KMS-11 (cell line): ENCODE measurements at regions not wholly inside any gene's neighbourhood (a gene's known extent, or its start where the extent isn't known, plus 50 kb on each side); places are given as distances from the start of the nearest gene placed in this dataset.

Source experiments
- H2AFZ ChIP-seq: fragments of 200-600 bp; sonication (generic); 2 replicates; pipeline ENCODE4 v1.6.1; 2016; ENCODE audit warnings: antibody characterized with exemption, mixed run types, low read depth
- H3K27ac ChIP-seq: fragments of 200-600 bp; sonication (generic); 2 replicates; pipeline ENCODE4 v1.6.1; 2016; ENCODE audit warnings: mild to moderate bottlenecking, mixed run types
- H3K27me3 ChIP-seq: fragments of 200-600 bp; sonication (generic); 2 replicates; pipeline ENCODE4 v1.6.1; 2017; ENCODE audit warnings: mild to moderate bottlenecking, low read depth, mixed run types, moderate library complexity; ENCODE audit not compliant: insufficient read depth
- H3K36me3 ChIP-seq: fragments of 200-600 bp; sonication (generic); 2 replicates; pipeline ENCODE4 v1.6.1; 2017; ENCODE audit warnings: mild to moderate bottlenecking, mixed run types; ENCODE audit not compliant: insufficient read depth
- H3K4me1 ChIP-seq: fragments of 200-600 bp; sonication (generic); 2 replicates; pipeline ENCODE4 v1.6.1; 2016; ENCODE audit warnings: mild to moderate bottlenecking, low read depth, mixed run types; ENCODE audit not compliant: poor library complexity, severe bottlenecking
- H3K4me2 ChIP-seq: fragments of 200-600 bp; sonication (generic); 2 replicates; pipeline ENCODE4 v1.7.0; 2016; ENCODE audit warnings: mild to moderate bottlenecking, mixed run types
- H3K4me3 ChIP-seq: fragments of 200-600 bp; sonication (generic); IDR thresholded peaks from 2 replicates; pipeline ENCODE4 v1.6.1; 2017; ENCODE audit warnings: low read depth, low read length, mixed read lengths; ENCODE audit not compliant: insufficient read depth
- H3K79me2 ChIP-seq: fragments of 200-600 bp; sonication (generic); 2 replicates; pipeline ENCODE4 v1.6.1; 2016; ENCODE audit warnings: low read depth, mixed run types; ENCODE audit not compliant: insufficient read depth
- H3K9ac ChIP-seq: fragments of 200-600 bp; sonication (generic); 2 replicates; pipeline ENCODE4 v1.6.1; 2016; ENCODE audit warnings: mild to moderate bottlenecking, mixed run types
- H4K20me1 ChIP-seq: fragments of 200-600 bp; sonication (generic); 2 replicates; pipeline ENCODE4 v1.6.1; 2016; ENCODE audit warnings: mild to moderate bottlenecking, mixed run types; ENCODE audit not compliant: insufficient read depth
- CTCF ChIP-seq: fragments of 200-600 bp; sonication (generic); conservative IDR thresholded peaks from 2 replicates; pipeline ENCODE4 v1.6.1; 2017; ENCODE audit warnings: low read depth, mild to moderate bottlenecking, antibody characterized with exemption, low read length, moderate library complexity, mixed read lengths

- no peak overlapping the region for H3K9ac ChIP-seq
- TF ChIP-seq CTCF = no peak
These were observed 567.3 kb upstream of the ZNF804A start for GRCh38 chr2:184030989-184031388.

DNA sequence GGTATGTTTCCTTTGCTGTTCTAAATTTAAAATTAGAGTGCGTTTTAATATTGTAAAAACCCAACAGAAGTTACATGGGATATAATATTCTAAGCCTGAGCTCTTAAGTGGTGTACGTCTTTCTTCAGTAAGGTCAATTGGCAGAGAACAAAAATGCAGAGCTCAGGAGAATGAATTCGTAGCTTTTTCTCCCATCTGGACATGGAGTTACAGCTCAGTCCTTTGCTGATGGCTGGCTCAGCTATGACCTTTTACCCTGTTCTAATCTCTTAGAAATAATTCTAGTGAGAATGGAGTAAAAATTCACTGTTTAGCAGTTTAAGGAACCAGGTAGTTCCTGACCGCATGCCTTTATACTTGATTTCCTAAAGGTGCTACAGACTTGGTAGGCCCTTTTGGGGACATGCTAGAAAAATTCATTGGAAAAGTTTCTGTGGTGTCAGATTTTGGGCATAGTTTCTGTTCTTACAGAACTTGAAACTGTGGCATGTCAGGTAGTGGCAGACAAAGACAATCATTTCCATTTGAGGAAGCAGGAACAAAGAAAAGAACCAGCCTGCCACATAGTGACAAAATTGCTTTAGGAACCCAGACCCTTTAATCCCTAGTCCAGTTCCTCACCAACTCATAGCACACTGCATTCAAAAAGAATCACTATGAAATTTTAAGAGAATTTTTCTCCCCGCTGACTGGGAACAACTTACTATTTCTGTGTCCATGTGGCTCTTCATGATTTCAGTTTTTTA lies 566.8 kb upstream of the ZNF804A start:
- Histone ChIP-seq H3K27me3 (no peaks in the 10 kb centered on the region), H3K36me3 (no peaks in the 10 kb centered on the region), H3K4me2 (no peak overlapping the region), H3K4me3 (no peak overlapping the region), H3K27ac (no peak overlapping the region), H3K9ac (no peak overlapping the region), H3K79me2 (no peaks in the 10 kb centered on the region), H3K4me1 (no peaks in the 10 kb centered on the region), H2AFZ (no peak overlapping the region), H4K20me1 (no peaks in the 10 kb centered on the region)
- TF ChIP-seq CTCF = no peak

More at GRCh38 chr2:184030989-184031388, 567.3 kb upstream of the ZNF804A start:
- no peaks in the 10 kb centered on the region for H4K20me1 ChIP-seq
- no peak overlapping the region for H3K4me2 ChIP-seq
- H3K27ac ChIP-seq = no peak overlapping the region
- H3K27me3 ChIP-seq = no peaks in the 10 kb centered on the region
- no peaks in the 10 kb centered on the region for H3K36me3 ChIP-seq
- no peaks in the 10 kb centered on the region for H3K4me1 ChIP-seq
- no peaks in the 10 kb centered on the region for H3K79me2 ChIP-seq
- no peak overlapping the region for H3K4me3 ChIP-seq
- no peak overlapping the region for H2AFZ ChIP-seq

- H2AFZ ChIP-seq = no peak overlapping the region
- no peaks in the 10 kb centered on the region for H3K4me1 ChIP-seq
- H3K27ac ChIP-seq = no peak overlapping the region
- no peaks in the 10 kb centered on the region for H3K27me3 ChIP-seq
- H3K36me3 ChIP-seq = no peaks in the 10 kb centered on the region
- no peak overlapping the region for H3K9ac ChIP-seq
- no peak overlapping the region for H3K4me3 ChIP-seq
- TF ChIP-seq CTCF = no peak
- H4K20me1 ChIP-seq = no peaks in the 10 kb centered on the region
- no peaks in the 10 kb centered on the region for H3K79me2 ChIP-seq
- H3K4me2 ChIP-seq = no peak overlapping the region
These were observed 565.3 kb upstream of the ZNF804A start for GRCh38 chr2:184032983-184033382.

DNA sequence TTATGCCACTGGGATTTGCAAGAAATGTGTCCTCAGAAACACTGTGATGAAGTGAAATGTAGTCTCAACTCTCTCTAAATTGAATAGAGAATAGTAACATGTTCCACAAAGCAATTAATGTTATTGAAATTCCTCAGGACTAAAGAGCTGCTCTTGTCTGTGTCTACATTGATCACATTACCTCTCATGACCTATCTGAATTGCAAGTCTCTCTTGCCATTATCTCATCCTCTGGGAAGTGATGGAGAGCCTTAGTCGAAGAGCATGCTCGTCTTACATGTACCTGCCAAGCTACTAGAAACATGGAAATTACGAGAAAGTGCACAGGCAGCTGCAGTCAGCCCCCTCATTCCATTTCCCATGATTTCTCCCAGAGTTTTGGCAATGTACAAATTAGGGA lies 561.1 kb upstream of the ZNF804A start:
- no peak overlapping the region for H3K9ac ChIP-seq
- no peak overlapping the region for H3K4me3 ChIP-seq
- no peaks in the 10 kb centered on the region for H3K79me2 ChIP-seq
- H3K27ac ChIP-seq = no peak overlapping the region
- no peaks in the 10 kb centered on the region for H3K36me3 ChIP-seq
- H3K4me1 ChIP-seq = no peaks in the 10 kb centered on the region
- no peaks in the 10 kb centered on the region for H3K27me3 ChIP-seq
- H3K4me2 ChIP-seq = no peak overlapping the region
- H2AFZ ChIP-seq = no peak overlapping the region
- no peak for TF ChIP-seq CTCF
- H4K20me1 ChIP-seq = no peaks in the 10 kb centered on the region
